Upper lobe of left lung (tissue), 6 donors: ENCODE measurements at regions not wholly inside any gene's neighbourhood (a gene's known extent, or its start where the extent isn't known, plus 50 kb on each side); places are given as distances from the start of the nearest gene placed in this dataset.

Experiments used
- ATAC-seq, 2 donors: fragments of 200-7000 bp; cut with Tn5 transposase; one replicate each; pipeline ENCODE4 v1.9.1; 2022; ENCODE audit warnings: mild to moderate bottlenecking in 2 of 2, moderate library complexity in 2 of 2; ENCODE audit not compliant: low FRiP score in 2 of 2
- DNase-seq, 2 donors: peaks; one replicate each; pipeline ENCODE4 v3.0.0-alpha.2; 2019 to 2020
- H3K27ac ChIP-seq, 4 donors: fragments of 200-600 bp; sonication (generic); one replicate each; pipeline ENCODE4 v1.5.1; 2016 to 2019
- H3K27me3 ChIP-seq, 4 donors: fragments of 200-600 bp; sonication (generic); one replicate each; pipeline ENCODE4 v1.5.1; 2017 to 2019
- H3K36me3 ChIP-seq, 4 donors: fragments of 200-600 bp; sonication (generic); one replicate each; pipeline ENCODE4 v1.5.1; 2016 to 2019
- H3K4me1 ChIP-seq, 4 donors: fragments of 200-600 bp; sonication (generic); one replicate each; pipeline ENCODE4 v1.5.1; 2018 to 2019
- H3K4me3 ChIP-seq, 4 donors: fragments of 200-600 bp; sonication (generic); one replicate each; pipeline ENCODE4 v1.5.1; 2017 to 2019; ENCODE audit warnings: mild to moderate bottlenecking in 2 of 4, moderate library complexity in 1 of 4
- H3K9me3 ChIP-seq, 4 donors: fragments of 200-600 bp; sonication (generic); one replicate each; pipeline ENCODE4 v1.5.1; 2018 to 2019
- CTCF ChIP-seq, 6 experiments: fragments of 450-650 bp in 4 of 6; fragments of 200-600 bp in 2 of 6; sonication (generic) in 2 of 6; IDR thresholded peaks; one replicate each; pipeline ENCODE4 v1.5.1; 2016 to 2019; ENCODE audit warnings: antibody characterized with exemption in 6 of 6
- EP300 ChIP-seq, 4 donors: sonication (generic); formaldehyde crosslinking; IDR thresholded peaks; one replicate each; pipeline ENCODE4 v1.5.1; 2017; ENCODE audit warnings: antibody characterized with exemption in 4 of 4, control low read depth in 2 of 4
- POLR2A ChIP-seq, 4 donors: fragments of 450-650 bp; IDR thresholded peaks; one replicate each; pipeline ENCODE4 v1.5.1; 2016 to 2017; ENCODE audit warnings: antibody characterized with exemption in 4 of 4, mild to moderate bottlenecking in 2 of 4
- POLR2AphosphoS5 ChIP-seq, 2 donors: sonication (generic); formaldehyde crosslinking; IDR thresholded peaks; one replicate each; pipeline ENCODE4 v1.5.1; 2017; ENCODE audit warnings: antibody characterized with exemption in 2 of 2
- WGBS, 2 donors: methylation state at CpG; one replicate each; pipeline ENCODE4 v1.1.5; 2017 to 2018; 5-methylcytosine and 5-hydroxymethylcytosine counted together
- donor health status: DM: no; HTN: no; CAD: no; lungs with moderate emphysema.
- donor health status: DM: no; HTN: yes; CAD: no; lungs with severe emphysema.

- H3K4me3 ChIP-seq, result no peak overlapping the region
- H3K27ac ChIP-seq, result no peak overlapping the region
- peaks cover 0 to 8% (median 0%) of the 10 kb centered on the region in 4 donors for H3K9me3 ChIP-seq
- no peak for TF ChIP-seq POLR2AphosphoS5 (IDR thresholded peaks at IDR 0.05)
- TF ChIP-seq EP300 (IDR thresholded peaks at IDR 0.05), result no peak
- TF ChIP-seq POLR2A (IDR thresholded peaks at IDR 0.05), result no peak
- no peak for ATAC-seq
- H3K4me1 ChIP-seq, result no peaks in the 10 kb centered on the region
- H3K27me3 ChIP-seq, result no peaks in the 10 kb centered on the region
- H3K36me3 ChIP-seq, result no peaks in the 10 kb centered on the region
- WGBS, 2 donors, result 31 to 42% methylated on average over 2 of the region's 2 CpGs
- DNase-seq, result no peak
Observed at GRCh38 chr2:78540255-78540654, 485.2 kb upstream of the REG3G start.

- 84 to 89% methylated on average over 6 of the region's 6 CpGs for WGBS, 2 donors
- Histone ChIP-seq H3K4me3 (no peak overlapping the region), H3K27ac (no peak overlapping the region), H3K27me3 (no peaks in the 10 kb centered on the region), H3K4me1 (no peaks in the 10 kb centered on the region), H3K9me3 (peaks cover 0 to 8% (median 0%) of the 10 kb centered on the region in 4 donors), H3K36me3 (no peaks in the 10 kb centered on the region)
- TF ChIP-seq CTCF (IDR thresholded peaks at IDR 0.05) (no peak), POLR2AphosphoS5 (IDR thresholded peaks at IDR 0.05) (no peak), POLR2A (IDR thresholded peaks at IDR 0.05) (no peak), EP300 (IDR thresholded peaks at IDR 0.05) (no peak)
- no peak for ATAC-seq
- DNase-seq, result no peak
Observed at GRCh38 chr2:78541088-78541450, 484.4 kb upstream of the REG3G start.

GRCh38 chr2:78541451-78542267 lies 483.8 kb upstream of the REG3G start:
- Histone ChIP-seq H3K27me3 (no peaks in the 10 kb centered on the region), H3K4me1 (no peaks in the 10 kb centered on the region), H3K27ac (no peak overlapping the region), H3K36me3 (no peaks in the 10 kb centered on the region), H3K4me3 (no peak overlapping the region), H3K9me3 (peaks cover 0 to 8% (median 0%) of the 10 kb centered on the region in 4 donors)
- DNase-seq (peak in 1 of 2 donors; percentile 15), ATAC-seq (no peak)
- TF ChIP-seq POLR2A (IDR thresholded peaks at IDR 0.05), result no peak
- TF ChIP-seq POLR2AphosphoS5 (IDR thresholded peaks at IDR 0.05), result no peak
- no peak for TF ChIP-seq EP300 (IDR thresholded peaks at IDR 0.05)
- TF ChIP-seq CTCF (IDR thresholded peaks at IDR 0.05), result no peak
- WGBS, 2 donors, result 79 to 85% methylated on average over 8 to 17 of the region's 17 CpGs

- TF ChIP-seq EP300 (IDR thresholded peaks at IDR 0.05) (no peak), CTCF (IDR thresholded peaks at IDR 0.05) (no peak), POLR2AphosphoS5 (IDR thresholded peaks at IDR 0.05) (no peak), POLR2A (IDR thresholded peaks at IDR 0.05) (no peak)
- WGBS, 2 donors, result 90 to 92% methylated on average over 10 to 14 of the region's 14 CpGs
- Histone ChIP-seq H3K27ac (no peak overlapping the region), H3K36me3 (no peaks in the 10 kb centered on the region), H3K4me3 (no peak overlapping the region), H3K4me1 (no peaks in the 10 kb centered on the region), H3K27me3 (no peaks in the 10 kb centered on the region), H3K9me3 (peaks cover 0 to 8% (median 0%) of the 10 kb centered on the region in 4 donors)
- DNase-seq (peak in 1 of 2 donors; percentile 2), ATAC-seq (no peak)
Observed at GRCh38 chr2:78546843-78547242, 478.7 kb upstream of the REG3G start.

GRCh38 chr2:78549766-78550165 lies 475.7 kb upstream of the REG3G start:
- H3K27ac ChIP-seq, result no peak overlapping the region
- H3K27me3 ChIP-seq, result no peaks in the 10 kb centered on the region
- ATAC-seq, result no peak
- no peaks in the 10 kb centered on the region for H3K4me1 ChIP-seq
- no peaks in the 10 kb centered on the region for H3K9me3 ChIP-seq
- no peak overlapping the region for H3K4me3 ChIP-seq
- TF ChIP-seq POLR2AphosphoS5 (IDR thresholded peaks at IDR 0.05), result no peak
- TF ChIP-seq POLR2A (IDR thresholded peaks at IDR 0.05), result no peak
- TF ChIP-seq EP300 (IDR thresholded peaks at IDR 0.05), result no peak
- no peak for TF ChIP-seq CTCF (IDR thresholded peaks at IDR 0.05)
- no peak for DNase-seq
- 88 to 91% methylated on average over 2 of the region's 2 CpGs for WGBS, 2 donors
- H3K36me3 ChIP-seq, result no peaks in the 10 kb centered on the region
